Parathyroid adenoma (tissue), 2 donors: ENCODE measurements at regions not wholly inside any gene's neighbourhood (a gene's known extent, or its start where the extent isn't known, plus 50 kb on each side); places are given as distances from the start of the nearest gene placed in this dataset.

Experiments
- H2AFZ ChIP-seq: fragments of 300-600 bp; sonication (generic); one replicate; pipeline ENCODE4 v1.7.0; 2017; ENCODE audit warnings: antibody characterized with exemption, mild to moderate bottlenecking
- H3K27ac ChIP-seq: fragments of 300-600 bp; sonication (generic); one replicate; pipeline ENCODE4 v1.7.0; 2017
- H3K27me3 ChIP-seq: fragments of 300-600 bp; sonication (generic); one replicate; pipeline ENCODE4 v1.7.0; 2017; ENCODE audit warnings: low read length; ENCODE audit not compliant: control insufficient read depth, insufficient read depth
- H3K36me3 ChIP-seq: fragments of 300-600 bp; sonication (generic); one replicate; pipeline ENCODE4 v1.7.0; 2017; ENCODE audit warnings: low read length; ENCODE audit not compliant: control insufficient read depth, insufficient read depth
- H3K4me1 ChIP-seq: fragments of 300-600 bp; sonication (generic); one replicate; pipeline ENCODE4 v1.7.0; 2017; ENCODE audit warnings: control low read depth
- H3K4me2 ChIP-seq: fragments of 300-600 bp; sonication (generic); one replicate; pipeline ENCODE4 v1.7.0; 2017; ENCODE audit warnings: low read length
- H3K4me3 ChIP-seq: fragments of 300-600 bp; sonication (generic); one replicate; pipeline ENCODE4 v1.7.0; 2017; ENCODE audit warnings: low read depth, low read length
- H3K79me2 ChIP-seq: fragments of 300-600 bp; sonication (generic); one replicate; pipeline ENCODE4 v1.7.0; 2017; ENCODE audit warnings: control low read depth
- H3K9ac ChIP-seq: fragments of 300-600 bp; sonication (generic); one replicate; pipeline ENCODE4 v1.7.0; 2017; ENCODE audit warnings: mild to moderate bottlenecking
- H3K9me3 ChIP-seq: fragments of 300-600 bp; sonication (generic); one replicate; pipeline ENCODE4 v1.7.0; 2017; ENCODE audit warnings: low read length; ENCODE audit not compliant: control insufficient read depth
- CTCF ChIP-seq: fragments of 300-600 bp; sonication (generic); IDR thresholded peaks from one replicate; pipeline ENCODE4 v1.7.0; 2017; ENCODE audit warnings: antibody characterized with exemption, mild to moderate bottlenecking
- donor health status: primary hyperparathyroidism.

GRCh38 chr3:103796068-103796467, 1361.3 kb downstream of the ZPLD1 start:
- H3K27ac ChIP-seq, result no peak overlapping the region
- H3K4me3 ChIP-seq, result no peak overlapping the region
- H2AFZ ChIP-seq, result no peak overlapping the region
- no peak overlapping the region for H3K9ac ChIP-seq
- H3K36me3 ChIP-seq, result no peaks in the 10 kb centered on the region
- no peaks in the 10 kb centered on the region for H3K27me3 ChIP-seq
- H3K9me3 ChIP-seq, result no peaks in the 10 kb centered on the region
- no peak overlapping the region for H3K4me2 ChIP-seq
- no peaks in the 10 kb centered on the region for H3K4me1 ChIP-seq
- TF ChIP-seq CTCF, result no peak
- no peaks in the 10 kb centered on the region for H3K79me2 ChIP-seq

- Histone ChIP-seq H2AFZ (no peak overlapping the region), H3K27me3 (no peaks in the 10 kb centered on the region), H3K36me3 (no peaks in the 10 kb centered on the region), H3K9ac (no peak overlapping the region), H3K79me2 (no peaks in the 10 kb centered on the region), H3K4me1 (no peaks in the 10 kb centered on the region), H3K9me3 (no peaks in the 10 kb centered on the region), H3K27ac (no peak overlapping the region), H3K4me2 (no peak overlapping the region), H3K4me3 (no peak overlapping the region)
- no peak for TF ChIP-seq CTCF
Observed at GRCh38 chr3:103803787-103804186, 1369.0 kb downstream of the ZPLD1 start.

GRCh38 chr3:103810167-103810566, 1375.4 kb downstream of the ZPLD1 start:
- H3K36me3 ChIP-seq, result no peaks in the 10 kb centered on the region
- TF ChIP-seq CTCF, result no peak
- no peak overlapping the region for H3K27ac ChIP-seq

GRCh38 chr3:103813955-103814354, 1379.1 kb downstream of the ZPLD1 start:
- H3K4me3 ChIP-seq, result no peak overlapping the region
- no peak overlapping the region for H2AFZ ChIP-seq
- H3K9ac ChIP-seq, result no peak overlapping the region
- H3K4me1 ChIP-seq, result no peaks in the 10 kb centered on the region
- H3K79me2 ChIP-seq, result no peaks in the 10 kb centered on the region
- H3K36me3 ChIP-seq, result no peaks in the 10 kb centered on the region
- H3K4me2 ChIP-seq, result no peak overlapping the region
- no peak overlapping the region for H3K27ac ChIP-seq
- no peak for TF ChIP-seq CTCF
- no peaks in the 10 kb centered on the region for H3K9me3 ChIP-seq
- H3K27me3 ChIP-seq, result no peaks in the 10 kb centered on the region

More at GRCh38 chr3:103810167-103810566, 1375.4 kb downstream of the ZPLD1 start:
- Histone ChIP-seq H3K4me2 (no peak overlapping the region), H3K9ac (no peak overlapping the region), H3K4me1 (no peaks in the 10 kb centered on the region), H3K9me3 (no peaks in the 10 kb centered on the region), H2AFZ (no peak overlapping the region), H3K79me2 (no peaks in the 10 kb centered on the region), H3K27me3 (no peaks in the 10 kb centered on the region), H3K4me3 (no peak overlapping the region)

GRCh38 chr3:103818398-103818797, 1383.6 kb downstream of the ZPLD1 start:
- Histone ChIP-seq H3K9me3 (no peaks in the 10 kb centered on the region), H3K4me2 (no peak overlapping the region), H3K4me1 (no peaks in the 10 kb centered on the region), H3K4me3 (no peak overlapping the region), H3K79me2 (no peaks in the 10 kb centered on the region), H3K9ac (no peak overlapping the region), H3K27ac (no peak overlapping the region), H2AFZ (no peak overlapping the region), H3K27me3 (no peaks in the 10 kb centered on the region), H3K36me3 (no peaks in the 10 kb centered on the region)
- no peak for TF ChIP-seq CTCF
